ENCODE measurements at regions not wholly inside any gene's neighbourhood (a gene's known extent, or its start where the extent isn't known, plus 50 kb on each side); places are given as distances from the start of the nearest gene placed in this dataset.

GRCh38 chr10:83952314-83952713 is 187.0 kb upstream of the GHITM start:
- Histone ChIP-seq H3K27ac (ENCODE audit: low read depth, low read length) (no peak overlapping the region), H3K9me3 (ENCODE audit: control insufficient read depth, insufficient read depth, low read depth, low read length) (no peaks in the 10 kb centered on the region), H3K4me3 (ENCODE audit: low read depth, low read length) (no peak overlapping the region), H3K27me3 (ENCODE audit: control insufficient read depth, insufficient read depth, low read length) (peaks cover 11% of the 10 kb centered on the region), H3K36me3 (ENCODE audit: control insufficient read depth, insufficient read depth, low read length) (no peaks in the 10 kb centered on the region), H3K9ac (ENCODE audit: low read length) (no peak overlapping the region), H3K4me1 (ENCODE audit: control insufficient read depth, insufficient read depth, low read length) (peaks cover 35% of the 10 kb centered on the region)

- Histone ChIP-seq H3K27ac (ENCODE audit: low read depth, low read length) (no peak overlapping the region), H3K27me3 (ENCODE audit: control insufficient read depth, insufficient read depth, low read length) (peaks cover 17% of the 10 kb centered on the region), H3K4me1 (ENCODE audit: control insufficient read depth, insufficient read depth, low read length) (peaks cover 47% of the 10 kb centered on the region), H3K4me3 (ENCODE audit: low read depth, low read length) (no peak overlapping the region), H3K36me3 (ENCODE audit: control insufficient read depth, insufficient read depth, low read length) (no peaks in the 10 kb centered on the region), H3K9ac (ENCODE audit: low read length) (no peak overlapping the region), H3K9me3 (ENCODE audit: control insufficient read depth, insufficient read depth, low read depth, low read length) (no peaks in the 10 kb centered on the region)
These were observed 185.7 kb upstream of the GHITM start for GRCh38 chr10:83953589-83953988.

GRCh38 chr10:83954193-83954799 is 185.0 kb upstream of the GHITM start:
- Histone ChIP-seq H3K27me3 (ENCODE audit: control insufficient read depth, insufficient read depth, low read length) (peaks cover 24% of the 10 kb centered on the region), H3K36me3 (ENCODE audit: control insufficient read depth, insufficient read depth, low read length) (no peaks in the 10 kb centered on the region), H3K9ac (ENCODE audit: low read length) (no peak overlapping the region), H3K4me1 (ENCODE audit: control insufficient read depth, insufficient read depth, low read length) (peaks cover 47% of the 10 kb centered on the region), H3K9me3 (ENCODE audit: control insufficient read depth, insufficient read depth, low read depth, low read length) (no peaks in the 10 kb centered on the region), H3K4me3 (ENCODE audit: low read depth, low read length) (no peak overlapping the region), H3K27ac (ENCODE audit: low read depth, low read length) (no peak overlapping the region)

GRCh38 chr10:83955406-83955805 is 183.9 kb upstream of the GHITM start:
- H3K4me3 ChIP-seq (ENCODE audit: low read depth, low read length): no peak overlapping the region
- no peak overlapping the region for H3K27ac ChIP-seq (ENCODE audit: low read depth, low read length)

GRCh38 chr10:83957168-83957947 is 182.0 kb upstream of the GHITM start:
- Histone ChIP-seq H3K27me3 (ENCODE audit: control insufficient read depth, insufficient read depth, low read length) (peaks cover 29% of the 10 kb centered on the region), H3K9me3 (ENCODE audit: control insufficient read depth, insufficient read depth, low read depth, low read length) (no peaks in the 10 kb centered on the region), H3K4me3 (ENCODE audit: low read depth, low read length) (no peak overlapping the region), H3K27ac (ENCODE audit: low read depth, low read length) (no peak overlapping the region), H3K9ac (ENCODE audit: low read length) (no peak overlapping the region), H3K4me1 (ENCODE audit: control insufficient read depth, insufficient read depth, low read length) (peaks cover 46% of the 10 kb centered on the region), H3K36me3 (ENCODE audit: control insufficient read depth, insufficient read depth, low read length) (no peaks in the 10 kb centered on the region)

More at GRCh38 chr10:83955406-83955805, 183.9 kb upstream of the GHITM start:
- H3K27me3 ChIP-seq (ENCODE audit: control insufficient read depth, insufficient read depth, low read length): peaks cover 29% of the 10 kb centered on the region
- H3K9ac ChIP-seq (ENCODE audit: low read length): no peak overlapping the region
- no peaks in the 10 kb centered on the region for H3K36me3 ChIP-seq (ENCODE audit: control insufficient read depth, insufficient read depth, low read length)
- H3K9me3 ChIP-seq (ENCODE audit: control insufficient read depth, insufficient read depth, low read depth, low read length): no peaks in the 10 kb centered on the region
- peaks cover 47% of the 10 kb centered on the region for H3K4me1 ChIP-seq (ENCODE audit: control insufficient read depth, insufficient read depth, low read length)

- Histone ChIP-seq H3K27ac (ENCODE audit: low read depth, low read length) (no peak overlapping the region), H3K9ac (ENCODE audit: low read length) (no peak overlapping the region), H3K4me3 (ENCODE audit: low read depth, low read length) (no peak overlapping the region), H3K9me3 (ENCODE audit: control insufficient read depth, insufficient read depth, low read depth, low read length) (no peaks in the 10 kb centered on the region), H3K36me3 (ENCODE audit: control insufficient read depth, insufficient read depth, low read length) (no peaks in the 10 kb centered on the region), H3K4me1 (ENCODE audit: control insufficient read depth, insufficient read depth, low read length) (peaks cover 32% of the 10 kb centered on the region), H3K27me3 (ENCODE audit: control insufficient read depth, insufficient read depth, low read length) (peaks cover 25% of the 10 kb centered on the region)
These were observed 180.0 kb upstream of the GHITM start for GRCh38 chr10:83959328-83959727.

DNA sequence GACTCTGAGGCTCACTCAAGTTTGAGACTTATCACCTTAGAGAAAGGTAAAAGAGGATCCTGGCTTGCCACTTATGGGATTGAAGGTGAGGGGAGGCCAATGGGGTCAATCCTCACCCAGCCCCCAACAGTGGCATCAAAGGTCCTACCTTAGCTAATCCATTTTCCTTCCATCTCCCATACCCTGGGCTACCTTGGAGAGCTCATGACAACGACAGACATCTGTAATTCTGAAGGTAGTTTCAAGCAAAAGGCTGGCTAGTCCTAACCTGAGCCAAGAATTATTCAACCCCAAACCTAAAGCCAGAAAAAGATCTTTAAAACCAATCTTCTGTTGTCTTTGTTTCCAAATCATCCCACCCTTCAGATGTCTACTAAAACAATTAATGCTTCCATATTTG is 179.2 kb upstream of the GHITM start:
- H3K9ac ChIP-seq (ENCODE audit: low read length): no peak overlapping the region
- H3K9me3 ChIP-seq (ENCODE audit: control insufficient read depth, insufficient read depth, low read depth, low read length): no peaks in the 10 kb centered on the region
- no peaks in the 10 kb centered on the region for H3K36me3 ChIP-seq (ENCODE audit: control insufficient read depth, insufficient read depth, low read length)
- H3K27me3 ChIP-seq (ENCODE audit: control insufficient read depth, insufficient read depth, low read length): peaks cover 25% of the 10 kb centered on the region
- H3K27ac ChIP-seq (ENCODE audit: low read depth, low read length): no peak overlapping the region
- H3K4me3 ChIP-seq (ENCODE audit: low read depth, low read length): no peak overlapping the region
- H3K4me1 ChIP-seq (ENCODE audit: control insufficient read depth, insufficient read depth, low read length): peaks cover 33% of the 10 kb centered on the region

DNA sequence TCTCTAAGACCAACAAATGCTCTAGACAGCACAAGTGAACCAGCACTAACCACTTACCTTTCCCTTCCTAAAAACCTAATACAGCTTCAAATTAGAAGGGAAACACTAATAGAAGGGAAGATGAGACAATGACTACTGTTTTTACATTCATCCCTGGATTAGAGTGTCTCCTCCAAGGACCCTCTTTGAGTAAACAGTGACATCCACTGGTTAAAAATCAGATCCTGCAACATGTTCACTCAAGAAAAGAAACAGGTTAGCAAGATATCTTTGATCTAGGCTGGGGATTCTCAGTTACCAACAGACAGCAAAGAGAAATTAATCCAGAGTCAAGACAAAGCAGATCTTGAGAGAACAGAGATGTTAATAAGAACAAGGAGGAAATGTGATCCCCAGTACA is 177.7 kb upstream of the GHITM start:
- H3K4me3 ChIP-seq (ENCODE audit: low read depth, low read length): no peak overlapping the region
- no peak overlapping the region for H3K9ac ChIP-seq (ENCODE audit: low read length)
- H3K36me3 ChIP-seq (ENCODE audit: control insufficient read depth, insufficient read depth, low read length): no peaks in the 10 kb centered on the region
- H3K9me3 ChIP-seq (ENCODE audit: control insufficient read depth, insufficient read depth, low read depth, low read length): no peaks in the 10 kb centered on the region
- H3K27ac ChIP-seq (ENCODE audit: low read depth, low read length): no peak overlapping the region
- H3K27me3 ChIP-seq (ENCODE audit: control insufficient read depth, insufficient read depth, low read length): peaks cover 18% of the 10 kb centered on the region
- H3K4me1 ChIP-seq (ENCODE audit: control insufficient read depth, insufficient read depth, low read length): peaks cover 30% of the 10 kb centered on the region

DNA sequence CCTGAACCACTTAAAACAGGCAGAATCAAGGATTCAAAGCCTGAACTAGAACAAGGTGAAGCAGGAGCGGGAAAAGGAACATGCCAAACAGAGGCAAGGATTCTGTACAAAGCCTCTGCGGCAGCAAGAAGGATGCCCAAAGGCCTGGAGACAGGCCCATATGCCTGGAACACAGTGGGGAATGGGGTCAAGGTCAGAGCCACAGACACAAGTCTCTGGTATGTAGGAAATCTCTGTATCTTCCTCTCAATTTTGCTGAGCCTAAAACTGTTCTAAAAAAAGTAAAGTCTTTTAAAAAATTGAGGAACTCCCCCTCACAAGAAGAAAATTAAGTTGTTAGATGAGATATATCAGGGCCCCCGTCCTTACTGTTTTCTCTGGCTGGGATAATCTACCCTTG is 175.9 kb upstream of the GHITM start:
- Histone ChIP-seq H3K9ac (ENCODE audit: low read length) (no peak overlapping the region), H3K27ac (ENCODE audit: low read depth, low read length) (no peak overlapping the region), H3K4me1 (ENCODE audit: control insufficient read depth, insufficient read depth, low read length) (peaks cover 13% of the 10 kb centered on the region), H3K27me3 (ENCODE audit: control insufficient read depth, insufficient read depth, low read length) (peaks cover 14% of the 10 kb centered on the region), H3K36me3 (ENCODE audit: control insufficient read depth, insufficient read depth, low read length) (no peaks in the 10 kb centered on the region), H3K4me3 (ENCODE audit: low read depth, low read length) (no peak overlapping the region), H3K9me3 (ENCODE audit: control insufficient read depth, insufficient read depth, low read depth, low read length) (no peaks in the 10 kb centered on the region)

GRCh38 chr10:83965473-83965872 is 173.8 kb upstream of the GHITM start:
- H3K4me3 ChIP-seq (ENCODE audit: low read depth, low read length): no peak overlapping the region

GRCh38 chr10:83968052-83968451 is 171.3 kb upstream of the GHITM start:
- H3K9ac ChIP-seq (ENCODE audit: low read length): no peak overlapping the region
- H3K36me3 ChIP-seq (ENCODE audit: control insufficient read depth, insufficient read depth, low read length): no peaks in the 10 kb centered on the region
- peaks cover 4% of the 10 kb centered on the region; the same call in 1 of the 2 replicates for H3K4me1 ChIP-seq (ENCODE audit: control insufficient read depth, insufficient read depth, low read length)
- H3K9me3 ChIP-seq (ENCODE audit: control insufficient read depth, insufficient read depth, low read depth, low read length): no peaks in the 10 kb centered on the region
- no peak overlapping the region for H3K27ac ChIP-seq (ENCODE audit: low read depth, low read length)
- H3K27me3 ChIP-seq (ENCODE audit: control insufficient read depth, insufficient read depth, low read length): no peaks in the 10 kb centered on the region
- no peak overlapping the region for H3K4me3 ChIP-seq (ENCODE audit: low read depth, low read length)

More at GRCh38 chr10:83965473-83965872, 173.8 kb upstream of the GHITM start:
- Histone ChIP-seq H3K9me3 (ENCODE audit: control insufficient read depth, insufficient read depth, low read depth, low read length) (no peaks in the 10 kb centered on the region), H3K27me3 (ENCODE audit: control insufficient read depth, insufficient read depth, low read length) (no peaks in the 10 kb centered on the region), H3K9ac (ENCODE audit: low read length) (no peak overlapping the region), H3K36me3 (ENCODE audit: control insufficient read depth, insufficient read depth, low read length) (no peaks in the 10 kb centered on the region), H3K27ac (ENCODE audit: low read depth, low read length) (no peak overlapping the region), H3K4me1 (ENCODE audit: control insufficient read depth, insufficient read depth, low read length) (peaks cover 12% of the 10 kb centered on the region)

Data from HUES6 (cell line).